HG02610 (cell line): ENCODE measurements at regions not wholly inside any gene's neighbourhood (a gene's known extent, or its start where the extent isn't known, plus 50 kb on each side); places are given as distances from the start of the nearest gene placed in this dataset.
A peak's percentile ranks its signal among the peaks of the same experiment; 100 is the strongest.
"Not testable (repeated sequence)": the region's sequence is repeated elsewhere in the genome, so short reads cannot be mapped to it uniquely, and the experiment has no call there.

Experiments used
- ATAC-seq: cut with Tn5 transposase; IDR thresholded peaks from one replicate; pipeline ENCODE4 v1.9.1; 2021; ENCODE audit warnings: mild to moderate bottlenecking, moderate library complexity; ENCODE audit not compliant: unreplicated experiment

- ATAC-seq = not testable (repeated sequence)
These were observed 271.1 kb downstream of the VRK1 start for GRCh38 chr14:97068293-97068692.

- no peak for ATAC-seq
These were observed 273.1 kb downstream of the VRK1 start for GRCh38 chr14:97070259-97070658.

GRCh38 chr14:97071177-97071576 is 274.0 kb downstream of the VRK1 start:
- ATAC-seq = no peak

- ATAC-seq = no peak
These were observed 276.4 kb downstream of the VRK1 start for GRCh38 chr14:97073622-97074021.

DNA sequence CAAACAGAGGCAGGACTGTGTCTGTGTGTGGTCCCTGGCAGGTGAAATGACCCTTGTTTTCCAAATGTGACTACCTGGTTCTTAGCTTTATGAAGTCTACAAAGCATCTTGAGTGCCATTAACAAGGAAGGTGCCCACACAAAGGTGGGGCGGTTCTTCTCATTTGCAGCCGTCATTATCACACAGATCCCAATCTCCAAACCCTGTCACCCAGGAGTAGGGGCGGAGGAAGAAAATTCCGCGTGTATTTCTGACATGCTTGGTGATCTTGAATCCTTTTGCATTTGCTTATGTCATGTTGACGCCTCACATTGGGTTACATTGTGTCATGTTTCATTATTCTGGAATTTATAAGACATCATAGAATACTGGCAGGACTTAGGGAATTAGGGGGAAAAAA is 277.3 kb downstream of the VRK1 start:
- no peak for ATAC-seq

GRCh38 chr14:97074856-97075255 is 277.7 kb downstream of the VRK1 start:
- ATAC-seq = no peak

- ATAC-seq = peak; percentile 81
These were observed 280.1 kb downstream of the VRK1 start for GRCh38 chr14:97077253-97077653.

- ATAC-seq = no peak
These were observed 280.5 kb downstream of the VRK1 start for GRCh38 chr14:97077687-97078086.

DNA sequence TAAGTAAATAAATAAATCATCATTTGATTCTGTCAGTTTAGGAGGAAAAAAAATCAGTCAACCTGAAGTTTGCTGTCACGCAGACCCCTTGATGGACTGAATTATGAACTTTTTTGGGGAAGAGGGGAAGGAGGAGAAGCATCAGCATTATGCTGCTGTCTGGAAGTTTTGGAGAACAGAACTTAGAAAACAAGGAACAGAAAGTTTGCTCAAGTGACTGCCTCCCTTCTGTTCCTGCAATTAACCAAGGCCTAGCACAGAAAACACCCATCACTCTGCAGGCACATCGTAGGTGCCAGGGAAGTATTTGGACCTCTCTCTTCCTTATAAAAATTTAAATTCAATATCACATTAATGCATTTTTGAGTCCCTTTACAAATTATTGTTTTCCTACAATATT is 283.8 kb downstream of the VRK1 start:
- ATAC-seq = no peak

DNA sequence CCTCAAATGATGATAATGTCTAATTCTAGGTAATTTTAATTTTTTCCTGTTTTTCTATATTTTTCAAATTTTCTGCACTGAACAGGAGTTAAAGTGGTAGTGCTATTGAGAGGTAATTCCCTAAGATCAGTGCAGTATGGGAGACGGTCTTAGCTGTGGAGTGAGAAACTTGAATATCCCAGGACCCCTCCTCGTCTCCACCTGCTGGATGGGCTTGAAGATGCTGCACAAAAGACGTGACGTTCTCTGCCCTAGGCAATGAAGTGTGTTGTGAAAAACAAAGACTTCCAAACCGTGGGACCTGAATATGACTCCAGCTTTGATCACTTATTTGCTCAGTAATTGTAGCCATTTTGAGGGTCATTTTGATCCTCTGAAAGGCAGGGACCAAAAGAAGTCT is 298.1 kb downstream of the VRK1 start:
- no peak for ATAC-seq

DNA sequence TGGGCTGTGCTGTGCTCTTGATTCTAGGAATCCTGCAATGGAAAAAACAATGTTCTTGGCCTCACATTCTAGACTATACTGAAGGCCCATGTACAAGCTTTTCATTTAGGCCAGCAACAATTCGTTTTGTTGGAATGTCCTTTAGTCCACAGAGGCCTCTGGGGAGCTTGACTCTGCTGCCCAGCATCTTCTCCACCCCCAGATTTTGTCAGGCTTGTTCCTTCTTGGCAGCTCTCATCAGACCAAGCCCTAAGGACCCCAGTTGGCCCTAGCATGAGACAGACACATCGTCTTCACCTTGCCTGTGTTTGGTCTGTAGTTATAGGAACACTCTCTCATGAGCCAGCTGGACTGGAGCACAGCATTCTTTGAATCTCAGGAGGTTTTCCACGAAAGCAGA is 300.1 kb downstream of the VRK1 start:
- ATAC-seq = no peak

GRCh38 chr14:97100306-97100705 is 303.1 kb downstream of the VRK1 start:
- no peak for ATAC-seq

- no peak for ATAC-seq
These were observed 304.4 kb downstream of the VRK1 start for GRCh38 chr14:97101561-97101960.

DNA sequence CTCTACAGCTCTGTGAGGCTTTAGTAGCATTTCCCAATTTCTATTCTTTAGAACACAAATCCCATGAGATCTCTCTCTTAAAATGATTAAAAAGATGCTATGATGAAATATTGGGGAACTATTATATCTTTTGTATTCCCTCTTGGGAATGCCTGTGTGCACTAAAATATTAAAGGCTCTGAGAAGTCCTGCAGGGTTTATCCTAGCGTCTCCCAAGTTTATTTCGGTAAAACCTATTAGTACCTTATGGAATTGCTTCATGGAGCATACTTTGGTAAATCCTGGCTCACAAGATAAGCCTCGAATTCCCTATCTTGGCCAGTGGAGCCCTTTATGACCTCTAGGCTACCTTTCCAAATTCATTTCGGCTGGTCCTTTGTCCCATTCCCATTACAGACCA is 306.8 kb downstream of the VRK1 start:
- ATAC-seq = no peak

GRCh38 chr14:97106166-97106565 is 309.0 kb downstream of the VRK1 start:
- no peak for ATAC-seq

- no peak for ATAC-seq
These were observed 309.4 kb downstream of the VRK1 start for GRCh38 chr14:97106609-97107008.

GRCh38 chr14:97107080-97107479 is 309.9 kb downstream of the VRK1 start:
- ATAC-seq = no peak

GRCh38 chr14:97107760-97108159 is 310.6 kb downstream of the VRK1 start:
- no peak for ATAC-seq

GRCh38 chr14:97109234-97109633 is 312.1 kb downstream of the VRK1 start:
- no peak for ATAC-seq

DNA sequence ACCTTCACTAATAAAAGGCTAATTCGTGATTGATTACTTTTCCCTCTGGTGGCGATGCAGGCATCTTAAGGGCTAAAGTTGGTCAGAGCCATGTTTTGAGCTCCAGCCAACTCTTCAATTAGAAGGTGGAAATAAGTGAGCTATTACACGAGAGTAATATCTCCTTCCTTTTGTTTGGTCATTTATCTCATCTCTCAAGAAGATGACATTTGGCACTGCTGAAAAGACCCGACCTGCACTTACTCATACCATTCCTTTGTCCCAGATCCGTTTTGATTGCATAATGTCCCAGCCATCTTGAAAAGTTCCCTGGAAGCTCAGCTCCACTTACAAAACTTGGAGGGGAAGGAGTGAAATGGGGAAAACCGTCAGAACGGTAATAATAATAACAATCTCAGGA is 316.2 kb downstream of the VRK1 start:
- ATAC-seq = no peak

DNA sequence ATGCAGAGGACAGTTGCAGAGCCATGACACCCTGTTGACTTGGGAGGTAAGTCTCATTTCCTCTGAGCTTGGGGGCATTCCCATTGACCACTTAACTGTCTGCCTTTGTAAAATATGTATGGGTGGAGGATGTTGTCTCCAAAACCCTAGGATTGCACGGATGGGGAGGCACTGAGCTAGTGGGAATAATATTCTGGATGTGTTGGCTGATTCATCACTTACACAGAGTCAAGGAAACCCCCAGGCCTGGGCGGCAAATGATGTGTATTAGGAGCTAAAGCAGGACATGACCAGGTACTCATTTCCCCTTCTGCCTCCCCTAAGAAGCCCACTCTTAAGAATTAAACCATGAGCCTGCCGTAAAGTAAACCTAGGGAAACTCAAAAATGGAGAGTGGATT is 319.4 kb downstream of the VRK1 start:
- ATAC-seq = no peak

DNA sequence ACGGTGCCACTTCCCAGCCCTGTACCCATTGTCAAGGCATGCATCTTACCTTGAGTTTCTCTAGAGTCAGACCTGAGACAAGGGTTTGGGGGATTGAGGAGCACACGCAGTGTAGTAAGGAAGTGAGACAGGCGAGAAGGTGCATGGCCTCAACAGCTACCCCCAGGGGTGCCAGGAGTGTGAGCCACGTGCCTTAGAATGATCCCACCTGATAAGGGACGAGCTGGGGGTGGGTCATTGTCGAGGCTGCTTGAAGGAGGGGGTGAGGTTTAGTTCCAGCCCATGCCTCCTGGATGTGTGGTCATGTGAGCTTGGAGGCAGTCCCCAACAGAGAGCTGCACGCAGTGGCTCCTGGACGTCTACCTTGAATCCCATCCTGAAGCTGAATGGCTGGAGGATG is 320.5 kb downstream of the VRK1 start:
- ATAC-seq = no peak

- ATAC-seq = peak; percentile 7
These were observed 323.0 kb downstream of the VRK1 start for GRCh38 chr14:97120204-97120603.

DNA sequence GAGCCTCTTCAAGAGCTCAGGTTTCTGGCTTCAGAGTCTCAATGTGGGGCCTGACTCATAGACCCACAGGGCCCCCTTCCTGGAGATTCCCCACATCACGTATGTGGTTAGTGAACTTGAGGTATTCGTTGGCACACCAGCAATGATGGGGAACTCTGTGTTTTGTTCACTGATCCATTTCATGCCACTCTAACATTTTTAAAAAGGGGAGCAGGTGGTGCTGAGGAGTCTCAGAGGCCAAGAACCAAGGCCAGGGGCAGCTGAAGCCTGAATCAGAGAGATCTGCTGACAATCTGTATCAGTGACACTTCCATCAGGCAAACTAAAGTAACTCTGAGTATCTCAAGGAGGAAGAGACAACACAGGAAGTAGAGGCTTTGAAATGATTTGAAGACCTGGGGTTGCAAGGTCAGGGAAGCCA is 323.4 kb downstream of the VRK1 start:
- peak; percentile 64 for ATAC-seq
